ENCODE measurements at regions not wholly inside any gene's neighbourhood (a gene's known extent, or its start where the extent isn't known, plus 50 kb on each side); places are given as distances from the start of the nearest gene placed in this dataset.

GRCh38 chr5:17772232-17772631, 138.0 kb downstream of the TAF11L14 start:
- no peak for DNase-seq (ENCODE audit: low spot score in 2 of 2)
- intact Hi-C loops (cut with DNase I; ENCODE audit: low total_unique reads): no loop called here
- no peak overlapping the region for H3K4me3 ChIP-seq
- no peak overlapping the region for H3K27ac ChIP-seq
- H3K4me1 ChIP-seq: no peaks in the 10 kb centered on the region
- no peaks in the 10 kb centered on the region for H3K27me3 ChIP-seq
- TF ChIP-seq POLR2AphosphoS5 (IDR thresholded peaks at IDR 0.05): no peak
- no peak for TF ChIP-seq POLR2A (IDR thresholded peaks at IDR 0.05)
- no peak for TF ChIP-seq CTCF (IDR thresholded peaks at IDR 0.05)
- H3K36me3 ChIP-seq: no peaks in the 10 kb centered on the region
- H3K9me3 ChIP-seq: no peaks in the 10 kb centered on the region

GRCh38 chr5:17785774-17786173, 151.5 kb downstream of the TAF11L14 start:
- no peaks in the 10 kb centered on the region for H3K36me3 ChIP-seq
- intact Hi-C loops (cut with DNase I; ENCODE audit: low total_unique reads): no loop called here
- DNase-seq (ENCODE audit: low spot score in 2 of 2): no peak
- TF ChIP-seq POLR2AphosphoS5 (IDR thresholded peaks at IDR 0.05) (no peak), POLR2A (IDR thresholded peaks at IDR 0.05) (no peak), CTCF (IDR thresholded peaks at IDR 0.05) (no peak)
- no peak overlapping the region for H3K4me3 ChIP-seq
- H3K27ac ChIP-seq: no peak overlapping the region
- no peaks in the 10 kb centered on the region for H3K27me3 ChIP-seq
- no peaks in the 10 kb centered on the region for H3K4me1 ChIP-seq
- no peaks in the 10 kb centered on the region for H3K9me3 ChIP-seq

DNA sequence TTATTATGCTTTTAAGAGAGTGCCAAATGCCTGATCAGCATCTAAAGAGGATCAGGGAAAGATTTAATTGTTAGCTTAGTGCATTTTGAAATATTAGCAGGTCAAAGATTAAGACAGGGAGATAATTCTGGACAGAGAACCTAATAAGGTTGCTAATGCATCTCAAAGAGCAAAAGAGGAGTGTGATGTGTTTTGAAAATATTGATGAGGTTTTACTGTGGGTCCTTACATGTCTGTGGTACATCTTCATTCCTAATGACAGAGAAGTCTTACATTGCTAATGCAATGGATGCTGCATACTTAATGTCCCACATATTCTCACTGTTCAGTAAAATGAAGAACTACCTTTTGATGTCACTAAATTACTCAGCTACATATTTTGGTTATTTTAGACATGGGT, 154.1 kb downstream of the TAF11L14 start:
- Histone ChIP-seq H3K4me1 (no peaks in the 10 kb centered on the region), H3K36me3 (no peaks in the 10 kb centered on the region), H3K4me3 (no peak overlapping the region), H3K9me3 (no peaks in the 10 kb centered on the region), H3K27ac (no peak overlapping the region), H3K27me3 (no peaks in the 10 kb centered on the region)
- DNase-seq (ENCODE audit: low spot score in 2 of 2): no peak
- intact Hi-C loops (cut with DNase I; ENCODE audit: low total_unique reads): no loop called here
- no peak for TF ChIP-seq POLR2A (IDR thresholded peaks at IDR 0.05)
- no peak for TF ChIP-seq CTCF (IDR thresholded peaks at IDR 0.05)
- TF ChIP-seq POLR2AphosphoS5 (IDR thresholded peaks at IDR 0.05): no peak

DNA sequence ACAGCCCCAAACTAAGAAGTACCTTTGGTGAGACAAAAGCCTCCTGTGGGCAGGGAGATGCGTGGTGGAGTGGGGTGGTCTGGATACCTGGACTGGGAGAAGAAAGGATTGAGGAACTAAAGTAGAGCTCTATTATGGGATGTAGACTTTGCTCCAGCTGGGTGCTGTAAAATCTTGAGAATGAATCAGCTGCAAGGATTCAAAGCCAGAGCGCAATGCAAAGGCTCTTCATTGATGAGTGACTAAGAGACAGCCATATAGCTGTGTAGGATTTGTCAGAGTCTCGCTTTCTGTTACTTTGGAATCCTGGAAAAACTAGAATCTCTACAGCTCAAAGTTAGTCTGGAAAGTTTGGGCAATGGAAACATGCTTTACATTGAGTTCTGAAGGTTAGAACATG, 159.9 kb downstream of the TAF11L14 start:
- DNase-seq (ENCODE audit: low spot score in 2 of 2): no peak
- intact Hi-C loops (cut with DNase I; ENCODE audit: low total_unique reads): no loop called here
- Histone ChIP-seq H3K27ac (no peak overlapping the region), H3K4me1 (no peaks in the 10 kb centered on the region), H3K36me3 (no peaks in the 10 kb centered on the region), H3K9me3 (no peaks in the 10 kb centered on the region), H3K4me3 (no peak overlapping the region), H3K27me3 (no peaks in the 10 kb centered on the region)
- TF ChIP-seq POLR2A (IDR thresholded peaks at IDR 0.05) (no peak), POLR2AphosphoS5 (IDR thresholded peaks at IDR 0.05) (no peak), CTCF (IDR thresholded peaks at IDR 0.05) (no peak)

DNA sequence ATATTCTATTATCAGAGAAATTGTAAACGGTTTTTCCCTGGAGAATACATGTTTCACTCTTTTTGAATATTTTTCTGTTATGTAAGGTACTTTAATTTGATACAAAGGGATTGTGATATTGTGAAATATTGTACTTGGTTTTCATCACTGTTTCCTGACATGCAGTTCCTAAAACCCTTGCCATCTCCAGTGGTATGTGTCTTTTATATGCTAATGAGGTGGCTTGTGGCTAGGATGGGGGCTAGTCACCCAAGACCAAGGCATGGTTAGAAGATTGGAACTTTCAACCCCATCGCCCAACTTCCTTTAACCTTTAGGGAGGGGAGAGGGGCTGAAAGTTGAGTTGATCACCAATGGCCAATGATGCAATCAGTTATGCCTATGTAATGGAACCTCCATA, 160.6 kb downstream of the TAF11L14 start:
- Histone ChIP-seq H3K27me3 (no peaks in the 10 kb centered on the region), H3K9me3 (no peaks in the 10 kb centered on the region), H3K36me3 (no peaks in the 10 kb centered on the region), H3K4me1 (no peaks in the 10 kb centered on the region), H3K27ac (no peak overlapping the region), H3K4me3 (no peak overlapping the region)
- TF ChIP-seq POLR2A (IDR thresholded peaks at IDR 0.05): no peak
- no peak for TF ChIP-seq POLR2AphosphoS5 (IDR thresholded peaks at IDR 0.05)
- no peak for TF ChIP-seq CTCF (IDR thresholded peaks at IDR 0.05)
- intact Hi-C loops (cut with DNase I; ENCODE audit: low total_unique reads): no loop called here
- no peak for DNase-seq (ENCODE audit: low spot score in 2 of 2)

Data from breast epithelium (tissue), 4 donors.